ENCODE measurements at regions not wholly inside any gene's neighbourhood (a gene's known extent, or its start where the extent isn't known, plus 50 kb on each side); places are given as distances from the start of the nearest gene placed in this dataset.

- TF ChIP-seq CTCF (IDR thresholded peaks at IDR 0.05; ENCODE audit: extremely low read depth in 1 of 2, insufficient read depth in 1 of 2, low read depth in 1 of 2, low read length in 2 of 2): no peak
- no peak for TF ChIP-seq POLR2A (IDR thresholded peaks at IDR 0.05; ENCODE audit: low read depth, low read length)
- TF ChIP-seq MAX (IDR thresholded peaks at IDR 0.05; ENCODE audit: insufficient read depth, insufficient read length): no peak
- no peak for TF ChIP-seq EZH2 (IDR thresholded peaks at IDR 0.05; ENCODE audit: borderline replicate concordance, low read depth, low read length, severe bottlenecking)
Observed at GRCh38 chr14:101226603-101227425, 323.3 kb upstream of the RTL1 start.

All from endothelial cell of umbilical vein (primary cell).